ENCODE measurements at regions not wholly inside any gene's neighbourhood (a gene's known extent, or its start where the extent isn't known, plus 50 kb on each side); places are given as distances from the start of the nearest gene placed in this dataset.

DNA sequence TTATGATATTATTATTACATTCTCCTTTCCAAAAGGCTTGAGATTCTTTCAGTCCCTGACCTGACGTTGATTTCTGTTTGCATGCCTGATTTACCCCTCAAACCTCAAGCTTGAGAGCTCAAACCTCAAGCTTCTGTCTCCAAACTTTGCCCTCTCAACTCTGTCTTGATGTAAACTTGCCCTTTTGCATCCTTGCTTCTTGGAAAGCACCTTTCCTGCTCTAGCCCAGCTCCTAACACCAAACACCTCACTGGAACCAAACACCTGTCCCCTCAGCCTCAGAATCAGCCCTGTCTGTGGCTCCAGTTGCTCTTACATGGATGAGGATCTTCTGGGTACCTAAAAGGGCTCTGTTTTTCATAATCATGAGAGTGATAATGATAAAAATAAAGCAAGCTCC, 109.2 kb downstream of the GP2 start:
- H3K36me3 Mint-ChIP-seq (ENCODE audit: insufficient read depth, unreplicated experiment): no peaks in the 10 kb centered on the region
- intact Hi-C loops (cut with micrococcal nuclease; ENCODE audit: unreplicated experiment): no loop called here
- no peak overlapping the region for H3K4me3 Mint-ChIP-seq (ENCODE audit: low read depth, unreplicated experiment)
- no peak overlapping the region for H3K27ac Mint-ChIP-seq (ENCODE audit: unreplicated experiment)
- H3K4me1 Mint-ChIP-seq (ENCODE audit: low read depth, unreplicated experiment): no peaks in the 10 kb centered on the region
- H3K27me3 Mint-ChIP-seq (ENCODE audit: unreplicated experiment): peaks cover 68% of the 10 kb centered on the region
- no TSS peak for BruUV-seq (replicated peaks)
- no peaks in the 10 kb centered on the region for H3K9me3 Mint-ChIP-seq (ENCODE audit: low read depth, unreplicated experiment)
- DNase-seq: no peak
- CTCF ChIA-PET: no interaction called here
- TF ChIP-seq, protein P1, sequence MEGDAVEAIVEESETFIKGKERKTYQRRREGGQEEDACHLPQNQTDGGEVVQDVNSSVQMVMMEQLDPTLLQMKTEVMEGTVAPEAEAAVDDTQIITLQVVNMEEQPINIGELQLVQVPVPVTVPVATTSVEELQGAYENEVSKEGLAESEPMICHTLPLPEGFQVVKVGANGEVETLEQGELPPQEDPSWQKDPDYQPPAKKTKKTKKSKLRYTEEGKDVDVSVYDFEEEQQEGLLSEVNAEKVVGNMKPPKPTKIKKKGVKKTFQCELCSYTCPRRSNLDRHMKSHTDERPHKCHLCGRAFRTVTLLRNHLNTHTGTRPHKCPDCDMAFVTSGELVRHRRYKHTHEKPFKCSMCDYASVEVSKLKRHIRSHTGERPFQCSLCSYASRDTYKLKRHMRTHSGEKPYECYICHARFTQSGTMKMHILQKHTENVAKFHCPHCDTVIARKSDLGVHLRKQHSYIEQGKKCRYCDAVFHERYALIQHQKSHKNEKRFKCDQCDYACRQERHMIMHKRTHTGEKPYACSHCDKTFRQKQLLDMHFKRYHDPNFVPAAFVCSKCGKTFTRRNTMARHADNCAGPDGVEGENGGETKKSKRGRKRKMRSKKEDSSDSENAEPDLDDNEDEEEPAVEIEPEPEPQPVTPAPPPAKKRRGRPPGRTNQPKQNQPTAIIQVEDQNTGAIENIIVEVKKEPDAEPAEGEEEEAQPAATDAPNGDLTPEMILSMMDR (IDR thresholded peaks at IDR 0.05; ENCODE audit: unreplicated experiment): no peak

DNA sequence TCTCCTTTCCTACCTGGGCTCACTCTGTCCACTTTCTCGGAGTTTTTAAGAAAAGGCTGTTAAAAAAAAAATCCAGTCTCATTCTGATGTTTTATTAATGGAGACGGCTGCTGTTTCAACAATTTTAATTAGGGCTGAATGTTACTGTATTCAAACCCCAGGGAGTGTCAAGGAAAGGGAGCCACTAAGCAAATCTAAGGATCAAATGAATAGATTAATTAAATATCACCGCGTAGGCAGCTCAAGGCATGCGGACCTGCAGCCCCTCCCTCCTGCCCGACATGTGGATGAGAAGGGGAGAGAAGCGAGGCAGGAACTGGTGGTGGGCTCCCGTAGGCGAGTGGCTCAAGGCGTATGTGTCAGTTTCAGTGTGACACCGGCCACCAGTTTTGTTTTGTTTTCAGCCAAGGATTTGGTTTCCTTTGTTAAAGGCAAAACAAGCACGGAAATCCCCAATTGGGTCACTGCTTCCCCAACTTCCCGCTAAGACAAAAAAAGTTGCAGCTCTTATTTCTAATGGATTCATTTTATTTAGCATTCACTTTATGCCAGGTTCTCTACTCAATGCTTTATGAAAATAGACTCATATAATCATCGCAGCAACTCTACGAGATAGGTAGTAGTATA, 110.6 kb downstream of the GP2 start:
- CTCF ChIA-PET: no interaction called here

DNA sequence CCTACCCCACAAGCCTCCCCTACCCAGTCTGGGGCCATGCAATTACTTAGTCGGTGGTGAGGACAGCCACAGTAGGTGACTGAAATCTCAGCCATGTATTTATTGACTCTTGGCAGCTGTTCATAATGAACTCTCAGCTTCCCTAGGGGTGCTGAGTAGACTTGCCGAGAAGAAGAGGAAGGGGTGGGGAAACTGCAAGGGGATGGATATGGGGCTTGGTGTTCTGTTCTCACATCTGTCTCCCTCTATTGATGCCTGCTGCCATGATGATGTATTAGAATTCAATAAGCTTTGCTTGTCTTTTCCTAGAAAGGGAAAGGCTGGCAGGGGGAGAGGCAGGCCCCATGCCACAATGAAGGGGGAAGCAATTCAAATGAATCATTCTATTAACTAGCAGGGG, 112.9 kb downstream of the GP2 start:
- intact Hi-C loops (cut with micrococcal nuclease; ENCODE audit: unreplicated experiment): no loop called here
- Mint-ChIP-seq H3K27me3 (ENCODE audit: unreplicated experiment) (peaks cover 67% of the 10 kb centered on the region), H3K27ac (ENCODE audit: unreplicated experiment) (no peak overlapping the region), H3K36me3 (ENCODE audit: insufficient read depth, unreplicated experiment) (no peaks in the 10 kb centered on the region), H3K4me1 (ENCODE audit: low read depth, unreplicated experiment) (no peaks in the 10 kb centered on the region), H3K4me3 (ENCODE audit: low read depth, unreplicated experiment) (no peak overlapping the region), H3K9me3 (ENCODE audit: low read depth, unreplicated experiment) (no peaks in the 10 kb centered on the region)
- no peak for DNase-seq
- no TSS peak for BruUV-seq (replicated peaks)
- TF ChIP-seq, protein P1 (IDR thresholded peaks at IDR 0.05; ENCODE audit: unreplicated experiment): no peak
- CTCF ChIA-PET: no interaction called here

More for the DNA sequence above, 110.6 kb downstream of the GP2 start:
- BruUV-seq (replicated peaks): no TSS peak
- DNase-seq: no peak
- Mint-ChIP-seq H3K4me1 (ENCODE audit: low read depth, unreplicated experiment) (no peaks in the 10 kb centered on the region), H3K27me3 (ENCODE audit: unreplicated experiment) (peaks cover 64% of the 10 kb centered on the region), H3K36me3 (ENCODE audit: insufficient read depth, unreplicated experiment) (no peaks in the 10 kb centered on the region), H3K4me3 (ENCODE audit: low read depth, unreplicated experiment) (no peak overlapping the region), H3K9me3 (ENCODE audit: low read depth, unreplicated experiment) (no peaks in the 10 kb centered on the region), H3K27ac (ENCODE audit: unreplicated experiment) (no peak overlapping the region)
- intact Hi-C loops (cut with micrococcal nuclease; ENCODE audit: unreplicated experiment): no loop called here
- TF ChIP-seq, protein P1 (IDR thresholded peaks at IDR 0.05; ENCODE audit: unreplicated experiment): no peak

DNA sequence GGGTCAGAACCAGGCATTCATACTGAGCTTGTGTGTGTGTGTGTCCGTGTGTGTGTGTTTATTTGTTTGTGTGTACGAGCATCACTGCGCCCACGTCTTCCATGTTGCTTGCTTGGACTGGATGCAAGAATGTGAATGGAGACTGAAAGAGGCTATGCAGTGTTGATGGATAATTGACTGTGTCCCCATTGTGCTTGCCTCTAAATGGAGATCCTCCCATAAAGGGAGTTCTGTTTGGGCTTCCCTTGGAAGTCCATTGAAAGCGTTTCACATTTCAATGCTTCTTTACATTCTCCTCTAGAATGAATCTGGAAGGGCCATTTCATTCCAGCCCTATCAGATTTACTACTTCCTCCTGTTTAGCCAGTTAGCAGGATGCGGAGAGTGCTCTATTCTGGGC, 124.0 kb downstream of the GP2 start:
- no TSS peak for BruUV-seq (replicated peaks)
- CTCF ChIA-PET: interaction anchor here (0.5 kb wide), 1 partner anchor 299 kb away, joined by 3 read pairs; no protein-coding TSS in a partner anchor
- Mint-ChIP-seq H3K27me3 (ENCODE audit: unreplicated experiment) (peaks cover 75% of the 10 kb centered on the region), H3K4me1 (ENCODE audit: low read depth, unreplicated experiment) (no peaks in the 10 kb centered on the region), H3K27ac (ENCODE audit: unreplicated experiment) (no peak overlapping the region), H3K9me3 (ENCODE audit: low read depth, unreplicated experiment) (no peaks in the 10 kb centered on the region), H3K4me3 (ENCODE audit: low read depth, unreplicated experiment) (no peak overlapping the region), H3K36me3 (ENCODE audit: insufficient read depth, unreplicated experiment) (no peaks in the 10 kb centered on the region)
- no peak for DNase-seq
- intact Hi-C loops (cut with micrococcal nuclease; ENCODE audit: unreplicated experiment): no loop called here
- TF ChIP-seq, protein P1 (IDR thresholded peaks at IDR 0.05; ENCODE audit: unreplicated experiment): no peak
